MM.1S (cell line): ENCODE measurements at regions not wholly inside any gene's neighbourhood (a gene's known extent, or its start where the extent isn't known, plus 50 kb on each side); places are given as distances from the start of the nearest gene placed in this dataset.

ENCODE experiments used
- DNase-seq: peaks from one replicate; pipeline ENCODE4 v3.0.0-alpha.2; 2015
- H2AFZ ChIP-seq: fragments of 300-600 bp; sonication (generic); 2 replicates; pipeline ENCODE4 v1.6.0; 2016; ENCODE audit warnings: antibody characterized with exemption, low read length
- H3F3A ChIP-seq: fragments of 300-600 bp; sonication (generic); 2 replicates; pipeline ENCODE4 v1.6.1; 2016; ENCODE audit warnings: mild to moderate bottlenecking, antibody characterized with exemption, low read length, moderate library complexity, mixed read lengths; ENCODE audit not compliant: insufficient read depth
- H3K27ac ChIP-seq: fragments of 300-600 bp; sonication (generic); 2 replicates; pipeline ENCODE4 v1.5.1; 2016; ENCODE audit warnings: mild to moderate bottlenecking, low read length
- H3K27me3 ChIP-seq: fragments of 300-600 bp; sonication (generic); replicated peaks from 2 replicates; pipeline ENCODE4 v1.6.0; 2016; ENCODE audit warnings: low read length; ENCODE audit not compliant: insufficient read depth
- H3K36me3 ChIP-seq: fragments of 300-600 bp; sonication (generic); replicated peaks from 2 replicates; pipeline ENCODE4 v1.6.1; 2016; ENCODE audit warnings: mild to moderate bottlenecking, low read length, mixed read lengths; ENCODE audit not compliant: insufficient read depth
- H3K4me1 ChIP-seq: fragments of 300-600 bp; sonication (generic); 2 replicates; pipeline ENCODE4 v1.6.1; 2016; ENCODE audit warnings: low read length, mixed read lengths
- H3K4me2 ChIP-seq: fragments of 300-600 bp; sonication (generic); 2 replicates; pipeline ENCODE4 v1.6.0; 2016; ENCODE audit warnings: low read depth, low read length
- H3K4me3 ChIP-seq: fragments of 300-600 bp; sonication (generic); 2 replicates; pipeline ENCODE4 v1.5.1; 2016; ENCODE audit warnings: low read length, mixed read lengths
- H3K79me2 ChIP-seq: fragments of 300-600 bp; sonication (generic); 2 replicates; pipeline ENCODE4 v1.6.1; 2016; ENCODE audit warnings: mixed run types, low read length, mixed read lengths
- H3K9ac ChIP-seq: fragments of 300-600 bp; sonication (generic); 2 replicates; pipeline ENCODE4 v1.6.1; 2016; ENCODE audit warnings: low read length, mixed read lengths
- H3K9me2 ChIP-seq: fragments of 300-600 bp; sonication (generic); replicated peaks from 2 replicates; pipeline ENCODE4 v1.6.1; 2016; ENCODE audit warnings: mild to moderate bottlenecking, low read length, mixed read lengths; ENCODE audit not compliant: insufficient read depth
- H3K9me3 ChIP-seq: fragments of 300-600 bp; sonication (generic); replicated peaks from 2 replicates; pipeline ENCODE4 v1.6.1; 2016; ENCODE audit warnings: mild to moderate bottlenecking, low read length, mixed read lengths; ENCODE audit not compliant: insufficient read depth
- H4K20me1 ChIP-seq: fragments of 300-600 bp; sonication (generic); 2 replicates; pipeline ENCODE4 v1.6.1; 2016; ENCODE audit warnings: mild to moderate bottlenecking, low read length, moderate library complexity, mixed read lengths; ENCODE audit not compliant: insufficient read depth
- CTCF ChIP-seq: fragments of 300-600 bp; sonication (generic); IDR thresholded peaks from 2 replicates; pipeline ENCODE4 v1.5.1; 2016; ENCODE audit warnings: antibody characterized with exemption, low read length, mixed read lengths
- EZH2 ChIP-seq: fragments of 300-600 bp; sonication (generic); optimal IDR thresholded peaks from 2 replicates; pipeline ENCODE3; 2017; ENCODE audit warnings: low read depth, mild to moderate bottlenecking, antibody characterized with exemption, low read length, mixed read lengths
- EZH2phosphoT487 ChIP-seq: fragments of 300-600 bp; sonication (generic); IDR thresholded peaks from 2 replicates; pipeline ENCODE4 v1.6.1; 2018; ENCODE audit warnings: antibody characterized with exemption, low read length

- no peak overlapping the region for H3K27ac ChIP-seq
- no peak for DNase-seq
- TF ChIP-seq EZH2phosphoT487: no peak
- no peak for TF ChIP-seq CTCF
- no peak for TF ChIP-seq EZH2
- no peaks in the 10 kb centered on the region for H3K9me2 ChIP-seq
- H2AFZ ChIP-seq: no peak overlapping the region
- H3K4me1 ChIP-seq: peaks cover 49% of the 10 kb centered on the region
- no peaks in the 10 kb centered on the region for H3K79me2 ChIP-seq
- no peak overlapping the region for H3K4me2 ChIP-seq
- H3F3A ChIP-seq: peaks cover 8% of the 10 kb centered on the region
- H3K4me3 ChIP-seq: no peak overlapping the region
- H3K27me3 ChIP-seq: no peaks in the 10 kb centered on the region
- H4K20me1 ChIP-seq: no peaks in the 10 kb centered on the region
- no peak overlapping the region for H3K9ac ChIP-seq
- no peaks in the 10 kb centered on the region for H3K9me3 ChIP-seq
- no peaks in the 10 kb centered on the region for H3K36me3 ChIP-seq
Measured at GRCh38 chr1:13916530-13916929, 216.5 kb downstream of the PRDM2 start.

- H3K9me3 ChIP-seq: no peaks in the 10 kb centered on the region
- peaks cover 48% of the 10 kb centered on the region for H3K4me1 ChIP-seq
- H4K20me1 ChIP-seq: no peaks in the 10 kb centered on the region
- DNase-seq: peak; percentile 54
- no peak overlapping the region for H3K9ac ChIP-seq
- no peaks in the 10 kb centered on the region for H3K9me2 ChIP-seq
- peak overlapping the region; percentile 48; the same call in 1 of the 2 replicates for H3K27ac ChIP-seq
- H2AFZ ChIP-seq: no peak overlapping the region
- H3K4me2 ChIP-seq: no peak overlapping the region
- H3K27me3 ChIP-seq: no peaks in the 10 kb centered on the region
- no peak overlapping the region for H3K4me3 ChIP-seq
- H3K79me2 ChIP-seq: no peaks in the 10 kb centered on the region
- H3F3A ChIP-seq: peaks cover 14% of the 10 kb centered on the region
- TF ChIP-seq CTCF (no peak), EZH2phosphoT487 (no peak), EZH2 (no peak)
- no peaks in the 10 kb centered on the region for H3K36me3 ChIP-seq
Measured at GRCh38 chr1:13917607-13918006, 217.6 kb downstream of the PRDM2 start.

- no peaks in the 10 kb centered on the region for H3K27me3 ChIP-seq
- peaks cover 43% of the 10 kb centered on the region for H3K4me1 ChIP-seq
- H4K20me1 ChIP-seq: no peaks in the 10 kb centered on the region
- no peak overlapping the region for H3K4me2 ChIP-seq
- H3K27ac ChIP-seq: no peak overlapping the region
- H3K79me2 ChIP-seq: no peaks in the 10 kb centered on the region
- no peak for TF ChIP-seq EZH2phosphoT487
- TF ChIP-seq CTCF: no peak
- no peak for TF ChIP-seq EZH2
- H3F3A ChIP-seq: peaks cover 14% of the 10 kb centered on the region
- no peak for DNase-seq
- H3K4me3 ChIP-seq: no peak overlapping the region
- H3K9me3 ChIP-seq: no peaks in the 10 kb centered on the region
- no peaks in the 10 kb centered on the region for H3K36me3 ChIP-seq
- H3K9me2 ChIP-seq: no peaks in the 10 kb centered on the region
- H3K9ac ChIP-seq: no peak overlapping the region
- H2AFZ ChIP-seq: no peak overlapping the region
Measured at GRCh38 chr1:13918862-13919261, 218.9 kb downstream of the PRDM2 start.

- Histone ChIP-seq H3K9ac (peak overlapping the region; percentile 39), H3K9me3 (no peaks in the 10 kb centered on the region), H3K36me3 (no peaks in the 10 kb centered on the region), H3K4me2 (peak overlapping the region; percentile 23; the same call in 1 of the 2 replicates), H3K4me1 (peaks cover 46% of the 10 kb centered on the region), H3F3A (peaks cover 14% of the 10 kb centered on the region), H3K9me2 (no peaks in the 10 kb centered on the region), H3K27me3 (no peaks in the 10 kb centered on the region), H3K27ac (peak overlapping the region; percentile 92), H3K4me3 (no peak overlapping the region), H4K20me1 (no peaks in the 10 kb centered on the region), H2AFZ (no peak overlapping the region), H3K79me2 (no peaks in the 10 kb centered on the region)
- peak; percentile 79 for DNase-seq
- TF ChIP-seq CTCF (no peak), EZH2phosphoT487 (no peak), EZH2 (no peak)
Measured at GRCh38 chr1:13921190-13921589, 221.2 kb downstream of the PRDM2 start.
